ENCODE measurements at regions not wholly inside any gene's neighbourhood (a gene's known extent, or its start where the extent isn't known, plus 50 kb on each side); places are given as distances from the start of the nearest gene placed in this dataset.

GRCh38 chr5:89520771-89521170 lies 637.8 kb upstream of the MEF2C start:
- Histone ChIP-seq H3K4me1 (ENCODE audit: control insufficient read depth in 1 of 2, insufficient read depth in 1 of 2, low read depth in 1 of 2, low read length in 1 of 2) (no peaks in the 10 kb centered on the region), H3K27ac (no peak overlapping the region), H3K9me3 (no peaks in the 10 kb centered on the region), H3K36me3 (no peaks in the 10 kb centered on the region), H3K4me3 (ENCODE audit: low read depth in 1 of 2, low read length in 1 of 2) (no peak overlapping the region), H3K27me3 (no peaks in the 10 kb centered on the region)
- no peak for TF ChIP-seq CTCF (IDR thresholded peaks at IDR 0.05)

GRCh38 chr5:89513299-89514044 lies 630.5 kb upstream of the MEF2C start:
- H3K27me3 ChIP-seq = no peaks in the 10 kb centered on the region
- no peak for TF ChIP-seq CTCF (IDR thresholded peaks at IDR 0.05)
- H3K36me3 ChIP-seq = no peaks in the 10 kb centered on the region
- H3K27ac ChIP-seq = no peak overlapping the region
- no peaks in the 10 kb centered on the region for H3K9me3 ChIP-seq
- H3K4me1 ChIP-seq (ENCODE audit: control insufficient read depth in 1 of 2, insufficient read depth in 1 of 2, low read depth in 1 of 2, low read length in 1 of 2) = no peaks in the 10 kb centered on the region
- H3K4me3 ChIP-seq (ENCODE audit: low read depth in 1 of 2, low read length in 1 of 2) = no peak overlapping the region

GRCh38 chr5:89504051-89504450 lies 621.1 kb upstream of the MEF2C start:
- Histone ChIP-seq H3K36me3 (no peaks in the 10 kb centered on the region), H3K4me3 (ENCODE audit: low read depth in 1 of 2, low read length in 1 of 2) (no peak overlapping the region), H3K27ac (no peak overlapping the region), H3K4me1 (ENCODE audit: control insufficient read depth in 1 of 2, insufficient read depth in 1 of 2, low read depth in 1 of 2, low read length in 1 of 2) (no peaks in the 10 kb centered on the region), H3K27me3 (no peaks in the 10 kb centered on the region), H3K9me3 (no peaks in the 10 kb centered on the region)
- no peak for TF ChIP-seq CTCF (IDR thresholded peaks at IDR 0.05)

- no peak for TF ChIP-seq CTCF (IDR thresholded peaks at IDR 0.05)
- Histone ChIP-seq H3K4me3 (ENCODE audit: low read depth in 1 of 2, low read length in 1 of 2) (no peak overlapping the region), H3K27ac (no peak overlapping the region), H3K36me3 (no peaks in the 10 kb centered on the region), H3K4me1 (ENCODE audit: control insufficient read depth in 1 of 2, insufficient read depth in 1 of 2, low read depth in 1 of 2, low read length in 1 of 2) (no peaks in the 10 kb centered on the region), H3K9me3 (no peaks in the 10 kb centered on the region), H3K27me3 (no peaks in the 10 kb centered on the region)
Measured at GRCh38 chr5:89499787-89500186, 616.8 kb upstream of the MEF2C start.

GRCh38 chr5:89498699-89499098 lies 615.7 kb upstream of the MEF2C start:
- Histone ChIP-seq H3K27me3 (no peaks in the 10 kb centered on the region), H3K27ac (no peak overlapping the region), H3K9me3 (no peaks in the 10 kb centered on the region), H3K4me3 (ENCODE audit: low read depth in 1 of 2, low read length in 1 of 2) (no peak overlapping the region), H3K36me3 (no peaks in the 10 kb centered on the region), H3K4me1 (ENCODE audit: control insufficient read depth in 1 of 2, insufficient read depth in 1 of 2, low read depth in 1 of 2, low read length in 1 of 2) (no peaks in the 10 kb centered on the region)
- TF ChIP-seq CTCF (IDR thresholded peaks at IDR 0.05) = no peak

All from neutrophil (primary cell).